Kasumi-1 (cell line): ENCODE measurements at regions not wholly inside any gene's neighbourhood (a gene's known extent, or its start where the extent isn't known, plus 50 kb on each side); places are given as distances from the start of the nearest gene placed in this dataset.

Experiments
- DNase-seq, 2 experiments: peaks; one replicate each; lab custom pipeline; 2025; lab: John Stamatoyannopoulos, UW

GRCh38 chr15:26477044-26477443 is 295.8 kb downstream of the GABRB3 start:
- DNase-seq = no peak

GRCh38 chr15:26475554-26475953 is 297.3 kb downstream of the GABRB3 start:
- DNase-seq = no peak

- no peak for DNase-seq
Observed at GRCh38 chr15:26472661-26473060, 300.2 kb downstream of the GABRB3 start.

- no peak for DNase-seq
Observed at GRCh38 chr15:26461847-26462608, 310.8 kb downstream of the GABRB3 start.

GRCh38 chr15:26460165-26460564 is 312.7 kb downstream of the GABRB3 start:
- DNase-seq = no peak

- no peak for DNase-seq
Observed at GRCh38 chr15:26455828-26456227, 317.0 kb downstream of the GABRB3 start.

GRCh38 chr15:26453914-26454313 is 319.0 kb downstream of the GABRB3 start:
- no peak for DNase-seq

GRCh38 chr15:26451995-26452394 is 320.9 kb downstream of the GABRB3 start:
- DNase-seq = no peak

GRCh38 chr15:26449291-26449690 is 323.6 kb downstream of the GABRB3 start:
- no peak for DNase-seq

GRCh38 chr15:26443321-26443720 is 329.5 kb downstream of the GABRB3 start:
- no peak for DNase-seq

GRCh38 chr15:26442680-26443079 is 330.2 kb downstream of the GABRB3 start:
- DNase-seq = no peak

GRCh38 chr15:26439681-26440080 is 333.2 kb downstream of the GABRB3 start:
- no peak for DNase-seq

- DNase-seq = no peak
Observed at GRCh38 chr15:26438718-26439117, 334.1 kb downstream of the GABRB3 start.

GRCh38 chr15:26438316-26438715 is 334.6 kb downstream of the GABRB3 start:
- no peak for DNase-seq

GRCh38 chr15:26433818-26434217 is 339.0 kb downstream of the GABRB3 start:
- no peak for DNase-seq

GRCh38 chr15:26433060-26433459 is 339.8 kb downstream of the GABRB3 start:
- no peak for DNase-seq

GRCh38 chr15:26421065-26421464 is 351.8 kb downstream of the GABRB3 start:
- no peak for DNase-seq

- no peak for DNase-seq
Observed at GRCh38 chr15:26395624-26396023, 377.2 kb downstream of the GABRB3 start.

GRCh38 chr15:26394801-26395200 is 378.1 kb downstream of the GABRB3 start:
- DNase-seq = no peak

- DNase-seq = no peak
Observed at GRCh38 chr15:26392956-26393355, 379.9 kb downstream of the GABRB3 start.

- DNase-seq = no peak
Observed at GRCh38 chr15:26391567-26392194, 381.2 kb downstream of the GABRB3 start.

GRCh38 chr15:26382444-26383072 is 390.3 kb downstream of the GABRB3 start:
- DNase-seq = no peak

GRCh38 chr15:26378304-26378703 is 394.6 kb downstream of the GABRB3 start:
- no peak for DNase-seq
